ENCODE measurements at regions not wholly inside any gene's neighbourhood (a gene's known extent, or its start where the extent isn't known, plus 50 kb on each side); places are given as distances from the start of the nearest gene placed in this dataset.

- ChIA-PET CTCF (interaction anchor here (0.8 to 5.6 kb wide), 6 partner anchors 9 to 726 kb away, joined by 3 to 30 read pairs (median 4); no protein-coding TSS in a partner anchor), POLR2A (interaction anchor here (0.7 kb wide), 1 partner anchor 778 kb away, joined by 4 read pairs; no protein-coding TSS in a partner anchor)
- Histone ChIP-seq H3K27ac (ENCODE audit: low read depth in 2 of 2, low read length in 1 of 2) (no peak overlapping the region), H3K9ac (no peak overlapping the region), H2AFZ (ENCODE audit: low read depth) (no peak overlapping the region), H3K9me3 (no peaks in the 10 kb centered on the region), H3F3A (replicated peaks; ENCODE audit: insufficient read depth) (no peaks in the 10 kb centered on the region), H3K4me2 (no peak overlapping the region), H3K4me1 (ENCODE audit: control insufficient read depth in 1 of 2, insufficient read depth in 2 of 2, low read depth in 1 of 2, low read length in 1 of 2) (peaks cover 0 to 3% of the 10 kb centered on the region in 2 experiments; a peak in 1 of 4 replicates), H3K79me2 (ENCODE audit: insufficient read depth) (no peaks in the 10 kb centered on the region), H3K27me3 (ENCODE audit: insufficient read depth) (no peaks in the 10 kb centered on the region), H3K36me3 (replicated peaks in 1 of 2; ENCODE audit: control insufficient read depth in 1 of 2, insufficient read depth in 2 of 2, low read length in 1 of 2) (no peaks in the 10 kb centered on the region), H3K9me2 (no peaks in the 10 kb centered on the region), H4K20me1 (ENCODE audit: insufficient read depth) (no peaks in the 10 kb centered on the region), H3K4me3 (ENCODE audit: low read depth in 2 of 2, low read length in 1 of 2) (no peak overlapping the region)
- no peak for DNase-seq
- 74% methylated on average over 17 of the region's 18 CpGs for WGBS (ENCODE audit: low lambda C conversion rate)
- TF ChIP-seq YY1 (IDR thresholded peaks at IDR 0.05; ENCODE audit: low read depth) (no peak), POLR2AphosphoS5 (IDR thresholded peaks at IDR 0.05; ENCODE audit: low read depth, low read length) (no peak), RCOR1 (IDR thresholded peaks at IDR 0.05; ENCODE audit: low read length) (no peak), GABPA (IDR thresholded peaks at IDR 0.05; ENCODE audit: low read depth) (no peak), RXRA (IDR thresholded peaks at IDR 0.05; ENCODE audit: borderline replicate concordance, low read depth) (no peak), NRF1 (IDR thresholded peaks at IDR 0.05; ENCODE audit: low read depth, low read length) (no peak), SMC3 (IDR thresholded peaks at IDR 0.05; ENCODE audit: low read depth, low read length) (no peak), ELF1 (IDR thresholded peaks at IDR 0.05) (no peak), JUND (IDR thresholded peaks at IDR 0.05) (no peak), PBX3 (IDR thresholded peaks at IDR 0.05) (no peak), RFX5 (IDR thresholded peaks at IDR 0.05; ENCODE audit: low read length) (no peak), NFIC (IDR thresholded peaks at IDR 0.05; ENCODE audit: borderline replicate concordance) (no peak), CHD2 (IDR thresholded peaks at IDR 0.05; ENCODE audit: low read length, partially characterized antibody) (no peak), TCF12 (IDR thresholded peaks at IDR 0.05) (no peak), EZH2phosphoT487 (IDR thresholded peaks at IDR 0.05; ENCODE audit: borderline replicate concordance, low read depth) (no peak), FOXJ3 (CRISPR knock-in tag; IDR thresholded peaks at IDR 0.05) (no peak), RAD21 (IDR thresholded peaks at IDR 0.05; ENCODE audit: low read length) (no peak)
- TF ChIP-seq, protein P1, sequence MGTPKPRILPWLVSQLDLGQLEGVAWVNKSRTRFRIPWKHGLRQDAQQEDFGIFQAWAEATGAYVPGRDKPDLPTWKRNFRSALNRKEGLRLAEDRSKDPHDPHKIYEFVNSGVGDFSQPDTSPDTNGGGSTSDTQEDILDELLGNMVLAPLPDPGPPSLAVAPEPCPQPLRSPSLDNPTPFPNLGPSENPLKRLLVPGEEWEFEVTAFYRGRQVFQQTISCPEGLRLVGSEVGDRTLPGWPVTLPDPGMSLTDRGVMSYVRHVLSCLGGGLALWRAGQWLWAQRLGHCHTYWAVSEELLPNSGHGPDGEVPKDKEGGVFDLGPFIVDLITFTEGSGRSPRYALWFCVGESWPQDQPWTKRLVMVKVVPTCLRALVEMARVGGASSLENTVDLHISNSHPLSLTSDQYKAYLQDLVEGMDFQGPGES (IDR thresholded peaks at IDR 0.05; ENCODE audit: low read depth, low read length): no peak
Measured at GRCh38 chr6:168888786-168889345, 364.8 kb downstream of the THBS2 start.

- Histone ChIP-seq H4K20me1 (ENCODE audit: insufficient read depth) (no peaks in the 10 kb centered on the region), H3K36me3 (replicated peaks in 1 of 2; ENCODE audit: control insufficient read depth in 1 of 2, insufficient read depth in 2 of 2, low read length in 1 of 2) (no peaks in the 10 kb centered on the region), H3K9me2 (no peaks in the 10 kb centered on the region), H3K9ac (no peak overlapping the region), H3K4me1 (ENCODE audit: control insufficient read depth in 1 of 2, insufficient read depth in 2 of 2, low read depth in 1 of 2, low read length in 1 of 2) (peaks cover 0 to 3% of the 10 kb centered on the region in 2 experiments; a peak in 1 of 4 replicates), H3K9me3 (no peaks in the 10 kb centered on the region), H3K27me3 (ENCODE audit: insufficient read depth) (no peaks in the 10 kb centered on the region), H3F3A (replicated peaks; ENCODE audit: insufficient read depth) (no peaks in the 10 kb centered on the region), H3K4me2 (no peak overlapping the region), H3K4me3 (ENCODE audit: low read depth in 2 of 2, low read length in 1 of 2) (no peak overlapping the region), H2AFZ (ENCODE audit: low read depth) (no peak overlapping the region), H3K79me2 (ENCODE audit: insufficient read depth) (no peaks in the 10 kb centered on the region), H3K27ac (ENCODE audit: low read depth in 2 of 2, low read length in 1 of 2) (no peak overlapping the region)
- no peak for DNase-seq
- ChIA-PET POLR2A (no interaction called here), CTCF (interaction anchor here (0.6 to 5.6 kb wide), 5 partner anchors 10 to 1223 kb away, joined by 3 to 30 read pairs (median 3); no protein-coding TSS in a partner anchor)
- TF ChIP-seq FOXM1 (IDR thresholded peaks at IDR 0.05; ENCODE audit: low read depth) (no peak), RFX5 (IDR thresholded peaks at IDR 0.05; ENCODE audit: low read length) (no peak), CTCF (IDR thresholded peaks at IDR 0.05) (no peak), POLR2AphosphoS5 (IDR thresholded peaks at IDR 0.05; ENCODE audit: low read depth, low read length) (no peak), ELF1 (IDR thresholded peaks at IDR 0.05) (no peak)
- WGBS (ENCODE audit: low lambda C conversion rate): 63% methylated on average over 7 of the region's 11 CpGs
Measured at GRCh38 chr6:168888102-168888501, 365.5 kb downstream of the THBS2 start.
